Gastroesophageal sphincter (tissue), 4 donors: ENCODE measurements at regions not wholly inside any gene's neighbourhood (a gene's known extent, or its start where the extent isn't known, plus 50 kb on each side); places are given as distances from the start of the nearest gene placed in this dataset.

Experiments used
- ATAC-seq: fragments of 150-250 bp; one replicate; pipeline ENCODE4 v1.9.1; 2016; ENCODE audit warnings: mild to moderate bottlenecking, moderate library complexity
- H3K27ac ChIP-seq, 4 donors: fragments of 200-600 bp; sonication (generic) in 3 of 4; 1 replicate in 3 of 4; 2 replicates in 1 of 4; pipeline ENCODE4 v1.5.1; 2016 to 2019
- H3K27me3 ChIP-seq: fragments of 200-600 bp; sonication (generic); one replicate; pipeline ENCODE4 v1.5.1; 2019
- H3K36me3 ChIP-seq, 2 donors: fragments of 200-600 bp; sonication (generic); one replicate each; pipeline ENCODE4 v1.5.1; 2019; ENCODE audit warnings: control low read depth in 1 of 2
- H3K4me1 ChIP-seq, 3 donors: fragments of 200-600 bp; sonication (generic); 1 replicate in 2 of 3; 2 replicates in 1 of 3; pipeline ENCODE4 v1.5.1; 2016 to 2019; ENCODE audit warnings: control low read depth in 2 of 3
- H3K4me3 ChIP-seq, 2 donors: fragments of 200-600 bp; sonication (generic); one replicate each; pipeline ENCODE4 v1.5.1; 2019; ENCODE audit warnings: mild to moderate bottlenecking in 1 of 2, moderate library complexity in 1 of 2
- H3K9me3 ChIP-seq, 3 donors: fragments of 200-600 bp; sonication (generic); one replicate each; pipeline ENCODE4 v1.5.1; 2017 to 2019; ENCODE audit warnings: control low read depth in 2 of 3
- EP300 ChIP-seq: sonication (generic); formaldehyde crosslinking; IDR thresholded peaks from one replicate; pipeline ENCODE4 v1.6.1; 2017; ENCODE audit warnings: antibody characterized with exemption, mild to moderate bottlenecking
- POLR2A ChIP-seq, 2 donors: fragments of 450-650 bp; IDR thresholded peaks; one replicate each; pipeline ENCODE4 v1.6.1; 2017; ENCODE audit warnings: antibody characterized with exemption in 2 of 2, mild to moderate bottlenecking in 2 of 2, moderate library complexity in 1 of 2
- POLR2AphosphoS5 ChIP-seq: sonication (generic); formaldehyde crosslinking; IDR thresholded peaks from one replicate; pipeline ENCODE4 v1.6.1; 2017; ENCODE audit warnings: antibody characterized with exemption
- WGBS, 2 donors: methylation state at CpG; one replicate each; pipeline ENCODE4 v1.1.5; 2018; ENCODE audit warnings: low coverage in 1 of 2; 5-methylcytosine and 5-hydroxymethylcytosine counted together
- TF ChIP-seq, protein P1 (sequence below), 4 experiments: fragments of 200-600 bp in 2 of 4; fragments of 450-650 bp in 2 of 4; sonication (generic) in 1 of 4; IDR thresholded peaks; one replicate each; pipeline ENCODE4 v1.5.1; 2017 to 2019; ENCODE audit warnings: antibody characterized with exemption in 4 of 4, mild to moderate bottlenecking in 2 of 4, moderate library complexity in 2 of 4

DNA sequence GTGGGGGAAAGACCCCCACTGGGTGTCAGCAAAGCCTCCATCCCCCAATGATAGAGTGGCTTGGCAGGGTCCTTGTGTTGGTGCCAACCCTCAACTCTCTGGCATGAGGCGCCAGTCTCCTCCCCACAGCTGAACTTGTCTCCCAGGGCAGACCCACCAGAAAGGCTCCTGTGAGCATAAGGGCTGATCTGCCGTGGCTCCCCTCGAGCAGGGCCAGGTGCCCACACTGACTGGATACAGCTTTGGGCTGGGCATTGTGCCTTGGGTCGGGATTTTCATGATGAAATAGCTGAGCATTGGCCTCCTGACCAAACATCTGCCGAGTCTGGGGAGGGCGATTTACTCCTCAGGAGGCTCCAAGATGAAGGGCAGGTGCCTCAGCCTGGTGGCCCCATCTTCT lies 68.1 kb upstream of the NPTX2 start:
- H3K4me3 ChIP-seq, result no peak overlapping the region
- ATAC-seq, result no peak
- no peak overlapping the region for H3K27ac ChIP-seq
- H3K27me3 ChIP-seq, result peaks cover 9% of the 10 kb centered on the region
- H3K9me3 ChIP-seq, result peaks cover 0 to 29% (median 0%) of the 10 kb centered on the region in 3 donors
- TF ChIP-seq POLR2AphosphoS5, result no peak
- TF ChIP-seq, protein P1, sequence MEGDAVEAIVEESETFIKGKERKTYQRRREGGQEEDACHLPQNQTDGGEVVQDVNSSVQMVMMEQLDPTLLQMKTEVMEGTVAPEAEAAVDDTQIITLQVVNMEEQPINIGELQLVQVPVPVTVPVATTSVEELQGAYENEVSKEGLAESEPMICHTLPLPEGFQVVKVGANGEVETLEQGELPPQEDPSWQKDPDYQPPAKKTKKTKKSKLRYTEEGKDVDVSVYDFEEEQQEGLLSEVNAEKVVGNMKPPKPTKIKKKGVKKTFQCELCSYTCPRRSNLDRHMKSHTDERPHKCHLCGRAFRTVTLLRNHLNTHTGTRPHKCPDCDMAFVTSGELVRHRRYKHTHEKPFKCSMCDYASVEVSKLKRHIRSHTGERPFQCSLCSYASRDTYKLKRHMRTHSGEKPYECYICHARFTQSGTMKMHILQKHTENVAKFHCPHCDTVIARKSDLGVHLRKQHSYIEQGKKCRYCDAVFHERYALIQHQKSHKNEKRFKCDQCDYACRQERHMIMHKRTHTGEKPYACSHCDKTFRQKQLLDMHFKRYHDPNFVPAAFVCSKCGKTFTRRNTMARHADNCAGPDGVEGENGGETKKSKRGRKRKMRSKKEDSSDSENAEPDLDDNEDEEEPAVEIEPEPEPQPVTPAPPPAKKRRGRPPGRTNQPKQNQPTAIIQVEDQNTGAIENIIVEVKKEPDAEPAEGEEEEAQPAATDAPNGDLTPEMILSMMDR (IDR thresholded peaks at IDR 0.05), result no peak
- no peak for TF ChIP-seq EP300
- TF ChIP-seq POLR2A (IDR thresholded peaks at IDR 0.05), result no peak
- WGBS, 2 donors, result no CpG with 5 or more reads among the region's 6 CpGs
- no peaks in the 10 kb centered on the region for H3K36me3 ChIP-seq
- no peaks in the 10 kb centered on the region for H3K4me1 ChIP-seq

DNA sequence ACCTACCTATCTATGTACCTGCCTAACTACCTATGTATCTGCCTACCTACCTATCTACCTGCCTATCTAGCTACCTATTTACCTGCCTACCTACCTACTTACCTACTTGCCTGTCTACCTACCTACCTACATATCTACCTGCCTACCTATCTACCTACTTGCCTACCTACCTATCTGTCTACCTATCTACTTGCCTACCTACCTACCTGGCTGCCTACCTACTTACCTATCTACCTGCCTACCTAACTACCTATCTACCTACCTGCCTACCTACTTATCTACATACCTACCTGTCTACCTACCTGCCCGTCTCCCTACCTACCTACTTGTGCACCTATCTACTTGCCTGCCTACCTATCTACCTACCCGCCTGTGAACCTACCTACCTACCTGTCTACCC lies 68.7 kb upstream of the NPTX2 start:
- Histone ChIP-seq H3K4me3 (no peak overlapping the region), H3K4me1 (no peaks in the 10 kb centered on the region), H3K36me3 (no peaks in the 10 kb centered on the region), H3K27ac (no peak overlapping the region), H3K27me3 (peaks cover 14% of the 10 kb centered on the region), H3K9me3 (peaks cover 0 to 28% (median 0%) of the 10 kb centered on the region in 3 donors)
- WGBS, 2 donors, result 93 to 100% methylated on average over 2 of the region's 2 CpGs
- TF ChIP-seq POLR2AphosphoS5, result no peak
- TF ChIP-seq, protein P1 (IDR thresholded peaks at IDR 0.05), result no peak
- TF ChIP-seq EP300, result no peak
- TF ChIP-seq POLR2A (IDR thresholded peaks at IDR 0.05), result no peak
- no peak for ATAC-seq

DNA sequence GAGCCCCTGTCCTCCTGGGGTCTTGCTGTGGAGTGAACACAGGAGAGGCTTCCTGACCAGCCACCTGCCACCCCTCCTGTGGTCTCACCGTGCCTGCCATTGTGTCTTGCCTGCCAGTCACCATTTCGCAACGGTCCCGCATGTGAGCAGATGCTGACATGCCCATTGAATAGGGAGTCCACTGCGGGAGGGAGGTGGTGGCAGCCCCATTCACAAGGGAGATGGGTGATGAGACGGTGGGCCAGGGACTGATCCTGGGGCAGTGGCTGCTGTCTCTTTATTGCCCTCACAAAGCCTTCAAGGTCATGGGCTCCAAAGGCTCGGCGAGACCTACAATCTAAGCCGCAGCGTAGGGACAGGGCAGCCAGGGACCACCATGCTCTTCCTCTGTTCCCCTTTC lies 76.0 kb upstream of the NPTX2 start:
- TF ChIP-seq, protein P1 (IDR thresholded peaks at IDR 0.05), result no peak
- TF ChIP-seq EP300 (no peak), POLR2A (IDR thresholded peaks at IDR 0.05) (no peak), POLR2AphosphoS5 (no peak)
- Histone ChIP-seq H3K4me3 (no peak overlapping the region), H3K36me3 (no peaks in the 10 kb centered on the region), H3K9me3 (no peaks in the 10 kb centered on the region), H3K27ac (no peak overlapping the region), H3K4me1 (no peaks in the 10 kb centered on the region), H3K27me3 (peaks cover 32% of the 10 kb centered on the region)
- ATAC-seq, result no peak
- WGBS, 2 donors, result no CpG with 5 or more reads among the region's 10 CpGs

DNA sequence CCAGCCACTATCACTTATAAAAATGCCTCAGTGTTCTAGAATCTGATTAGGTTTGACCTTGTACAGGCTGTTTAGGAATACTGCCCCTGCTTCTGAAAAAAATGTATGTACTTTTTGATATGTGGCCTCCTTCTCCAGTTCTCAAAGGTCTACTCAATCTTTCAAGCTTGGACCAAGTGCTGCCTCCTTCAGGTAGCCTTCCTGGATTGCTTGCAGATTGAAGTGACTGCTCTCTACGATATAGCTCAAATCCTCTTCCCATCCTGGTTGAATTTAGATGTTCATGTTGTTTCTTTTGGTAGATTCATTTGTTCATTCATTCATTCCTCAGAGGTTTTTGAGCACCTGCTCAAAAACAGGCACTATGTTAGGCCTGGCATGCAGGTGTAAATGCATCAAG lies 77.2 kb upstream of the NPTX2 start:
- Histone ChIP-seq H3K4me3 (no peak overlapping the region), H3K4me1 (no peaks in the 10 kb centered on the region), H3K36me3 (no peaks in the 10 kb centered on the region), H3K9me3 (no peaks in the 10 kb centered on the region), H3K27ac (no peak overlapping the region), H3K27me3 (peaks cover 31% of the 10 kb centered on the region)
- no peak for ATAC-seq
- TF ChIP-seq EP300 (no peak), POLR2A (IDR thresholded peaks at IDR 0.05) (no peak), POLR2AphosphoS5 (no peak)
- TF ChIP-seq, protein P1 (IDR thresholded peaks at IDR 0.05), result no peak
- WGBS, 2 donors, result 57 to 80% methylated on average over 1 of the region's 1 CpG

DNA sequence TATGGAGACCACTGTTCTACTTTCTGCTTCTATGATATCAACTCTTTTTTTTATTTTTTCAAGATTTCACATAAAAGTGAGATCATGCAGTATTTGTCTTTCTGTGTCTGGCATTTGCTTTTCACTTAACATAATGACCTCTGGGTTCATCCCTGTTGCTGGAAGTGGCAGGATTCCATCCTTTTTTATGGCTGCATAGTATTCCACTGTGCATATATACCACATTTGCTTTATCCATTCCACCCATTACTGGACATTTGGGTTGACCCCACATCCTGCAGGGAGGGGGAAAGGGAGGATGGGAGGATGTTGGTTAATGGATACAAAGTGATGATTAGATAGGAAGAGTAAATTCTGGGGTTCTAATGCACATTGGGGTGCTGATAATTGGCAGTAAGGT lies 80.3 kb upstream of the NPTX2 start:
- ATAC-seq, result no peak
- peaks cover 0 to 8% (median 0%) of the 10 kb centered on the region in 3 donors for H3K9me3 ChIP-seq
- TF ChIP-seq EP300, result no peak
- TF ChIP-seq POLR2A (IDR thresholded peaks at IDR 0.05), result no peak
- TF ChIP-seq POLR2AphosphoS5, result no peak
- TF ChIP-seq, protein P1 (IDR thresholded peaks at IDR 0.05), result no peak
- H3K4me3 ChIP-seq, result no peak overlapping the region
- H3K36me3 ChIP-seq, result no peaks in the 10 kb centered on the region
- no peaks in the 10 kb centered on the region for H3K4me1 ChIP-seq
- no peak overlapping the region for H3K27ac ChIP-seq
- H3K27me3 ChIP-seq, result peaks cover 8% of the 10 kb centered on the region
